Brain microvascular endothelial cell (primary cell): ENCODE measurements at regions not wholly inside any gene's neighbourhood (a gene's known extent, or its start where the extent isn't known, plus 50 kb on each side); places are given as distances from the start of the nearest gene placed in this dataset.

Experiments
- DNase-seq: peaks from one replicate; pipeline ENCODE4 v3.0.0-alpha.2; 2020
- H3K27ac ChIP-seq: fragments of 250-450 bp; sonication (Bioruptor Pico); 2 replicates; pipeline ENCODE4 v1.5.1; 2020; ENCODE audit warnings: mild to moderate bottlenecking, moderate library complexity
- H3K27me3 ChIP-seq: fragments of 250-450 bp; sonication (Bioruptor Pico); replicated peaks from 2 replicates; pipeline ENCODE4 v1.5.1; 2020; ENCODE audit warnings: mild to moderate bottlenecking
- H3K36me3 ChIP-seq: fragments of 250-450 bp; sonication (Bioruptor Pico); replicated peaks from 2 replicates; pipeline ENCODE4 v1.5.1; 2020; ENCODE audit warnings: mild to moderate bottlenecking
- H3K4me3 ChIP-seq: 2 replicates; pipeline ENCODE4 v1.5.1; 2011; ENCODE audit warnings: low read depth, mild to moderate bottlenecking, control low read depth, low read length, moderate library complexity
- CTCF ChIP-seq: IDR thresholded peaks from 2 replicates; pipeline ENCODE4 v1.5.1; 2011; ENCODE audit warnings: low read depth, mild to moderate bottlenecking, moderate library complexity, low read length, control low read depth, inconsistent platforms; ENCODE audit errors: missing control alignments
- in situ Hi-C: cut with HindIII; loops from 2 replicates; pipeline ENCODE4 v1.10.0; 2017; ENCODE audit warnings: low sequenced_read_pairs, low pct_ligation_motif_present

DNA sequence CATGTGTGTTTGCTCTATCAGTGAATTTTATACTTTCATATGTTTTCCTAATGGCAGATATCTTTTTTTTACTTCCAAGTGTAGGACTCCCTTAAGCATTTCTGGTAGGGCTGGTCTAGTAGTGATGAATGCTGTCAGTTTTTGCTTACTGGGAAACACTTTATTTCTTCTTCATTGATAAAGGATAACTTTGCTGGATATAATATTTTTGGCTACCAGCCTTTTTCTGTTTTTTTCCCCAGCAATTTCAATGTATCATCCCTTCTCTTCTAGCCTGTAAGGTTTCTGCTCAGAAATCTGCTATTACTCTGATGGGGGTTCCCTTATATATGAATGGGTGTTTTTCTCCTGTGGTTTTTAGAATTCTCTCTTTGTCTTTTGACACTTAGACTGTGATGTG lies 980.6 kb upstream of the PIK3C3 start:
- no peaks in the 10 kb centered on the region for H3K36me3 ChIP-seq

DNA sequence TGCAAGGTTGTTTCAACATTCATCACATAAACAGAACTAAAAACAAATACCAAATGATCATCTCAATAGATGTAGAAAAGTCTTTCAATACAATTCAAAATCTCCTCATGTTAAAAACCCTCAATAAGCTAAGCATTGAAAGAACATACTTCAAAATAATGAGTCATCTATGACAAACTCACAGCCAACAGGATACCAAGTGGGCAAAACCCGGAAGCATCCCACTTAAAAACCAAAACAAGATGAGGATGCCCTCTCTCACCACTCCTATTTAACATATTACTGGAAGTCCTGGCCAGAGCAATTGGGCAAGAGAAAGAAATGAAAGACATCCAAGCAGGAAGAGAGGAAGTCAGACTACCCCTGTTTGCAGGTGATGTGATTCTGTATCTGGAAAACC lies 992.2 kb upstream of the PIK3C3 start:
- in situ Hi-C loops, result no loop called here
- no peak overlapping the region for H3K27ac ChIP-seq
- H3K36me3 ChIP-seq, result no peaks in the 10 kb centered on the region
- H3K4me3 ChIP-seq, result no peak overlapping the region
- no peak for DNase-seq
- no peaks in the 10 kb centered on the region for H3K27me3 ChIP-seq
- no peak for TF ChIP-seq CTCF

More for the DNA sequence above, 980.6 kb upstream of the PIK3C3 start:
- in situ Hi-C loops, result no loop called here
- no peak for DNase-seq
- H3K27ac ChIP-seq, result no peak overlapping the region
- no peak for TF ChIP-seq CTCF
- no peaks in the 10 kb centered on the region for H3K27me3 ChIP-seq
- H3K4me3 ChIP-seq, result no peak overlapping the region

GRCh38 chr18:40957533-40958070 lies 997.4 kb upstream of the PIK3C3 start:
- Histone ChIP-seq H3K36me3 (no peaks in the 10 kb centered on the region), H3K27ac (no peak overlapping the region), H3K27me3 (no peaks in the 10 kb centered on the region), H3K4me3 (no peak overlapping the region)
- no peak for TF ChIP-seq CTCF
- in situ Hi-C loops, result no loop called here
- no peak for DNase-seq

DNA sequence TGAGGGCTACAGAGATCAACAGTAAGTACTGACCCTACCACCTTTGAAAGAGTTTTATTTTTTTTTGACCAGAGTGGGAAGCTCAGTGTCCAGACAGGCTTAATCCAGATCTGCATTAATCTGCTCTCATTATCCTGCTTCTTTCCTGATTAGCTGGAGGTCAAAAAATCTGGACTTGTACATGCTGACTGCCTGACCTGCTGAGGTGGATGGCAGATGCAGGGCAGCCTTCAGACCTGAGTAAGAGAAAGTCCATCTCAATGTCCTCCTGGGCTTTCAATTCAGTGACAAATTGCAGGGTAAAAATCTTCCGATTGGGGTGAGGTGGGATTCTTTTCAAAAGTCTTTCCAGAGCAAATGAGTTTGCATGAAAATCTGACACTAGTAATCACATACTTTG lies 998.8 kb upstream of the PIK3C3 start:
- Histone ChIP-seq H3K27me3 (no peaks in the 10 kb centered on the region), H3K4me3 (no peak overlapping the region), H3K36me3 (no peaks in the 10 kb centered on the region), H3K27ac (no peak overlapping the region)
- in situ Hi-C loops, result no loop called here
- TF ChIP-seq CTCF, result no peak
- no peak for DNase-seq

DNA sequence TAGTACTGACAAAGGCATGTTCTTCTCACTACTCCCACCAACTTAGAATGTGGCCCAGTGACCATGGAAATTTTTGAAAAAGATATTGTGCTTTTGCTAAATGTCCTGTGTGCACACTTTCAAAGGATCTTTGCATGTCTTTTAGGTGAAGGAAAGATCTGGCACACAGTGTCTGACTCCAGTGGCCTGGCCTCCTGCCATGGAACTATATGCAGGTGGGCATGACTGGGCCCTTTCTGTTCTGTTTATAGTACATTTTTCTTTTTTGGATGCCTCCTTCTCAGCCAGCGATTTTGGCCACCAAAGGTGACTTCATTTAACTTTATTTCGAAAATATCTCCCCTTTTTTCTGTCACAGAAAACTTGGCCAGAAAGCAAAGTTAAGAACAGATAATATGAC lies 999.7 kb upstream of the PIK3C3 start:
- in situ Hi-C loops, result no loop called here
- DNase-seq, result no peak
- TF ChIP-seq CTCF, result no peak

More for the DNA sequence above, 999.7 kb upstream of the PIK3C3 start:
- H3K36me3 ChIP-seq, result no peaks in the 10 kb centered on the region
- H3K27me3 ChIP-seq, result no peaks in the 10 kb centered on the region
- H3K27ac ChIP-seq, result no peak overlapping the region
- H3K4me3 ChIP-seq, result no peak overlapping the region
